ENCODE measurements at regions not wholly inside any gene's neighbourhood (a gene's known extent, or its start where the extent isn't known, plus 50 kb on each side); places are given as distances from the start of the nearest gene placed in this dataset.
"Not testable (repeated sequence)": the region's sequence is repeated elsewhere in the genome, so short reads cannot be mapped to it uniquely, and the experiment has no call there.

DNA sequence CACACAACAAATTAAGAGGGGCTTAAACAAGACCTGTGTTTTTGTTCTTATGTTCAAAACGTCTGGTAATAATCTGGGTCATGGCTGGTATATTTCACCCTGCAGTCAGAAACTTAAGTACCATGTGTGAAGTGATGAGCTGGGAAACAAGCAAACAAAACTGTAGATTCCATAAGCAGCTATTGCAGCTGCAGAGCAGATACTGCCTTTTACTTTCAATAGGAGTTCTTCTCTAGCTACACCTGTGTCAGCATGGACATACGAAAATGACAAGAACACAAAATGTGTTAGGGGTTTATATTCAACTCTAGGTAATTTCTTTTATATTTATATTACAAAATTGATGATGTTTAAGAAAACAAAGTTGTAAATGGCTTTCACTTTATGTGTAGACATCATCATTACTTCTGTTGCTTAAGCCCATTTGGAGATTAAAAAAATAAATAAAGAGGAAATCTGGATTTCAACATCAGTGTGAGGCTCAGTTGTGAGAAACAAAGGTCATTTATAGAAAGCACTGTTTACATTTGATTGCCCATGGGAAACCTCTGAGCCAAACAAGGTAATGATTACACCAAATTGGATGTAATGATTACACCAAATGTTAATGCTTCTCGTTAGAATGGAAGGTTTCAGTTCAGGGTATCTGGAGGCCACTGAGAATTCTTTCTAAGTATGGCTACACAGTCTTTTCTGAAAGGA lies 451.0 kb upstream of the SLC10A2 start:
- DNase-seq, result no peak

DNA sequence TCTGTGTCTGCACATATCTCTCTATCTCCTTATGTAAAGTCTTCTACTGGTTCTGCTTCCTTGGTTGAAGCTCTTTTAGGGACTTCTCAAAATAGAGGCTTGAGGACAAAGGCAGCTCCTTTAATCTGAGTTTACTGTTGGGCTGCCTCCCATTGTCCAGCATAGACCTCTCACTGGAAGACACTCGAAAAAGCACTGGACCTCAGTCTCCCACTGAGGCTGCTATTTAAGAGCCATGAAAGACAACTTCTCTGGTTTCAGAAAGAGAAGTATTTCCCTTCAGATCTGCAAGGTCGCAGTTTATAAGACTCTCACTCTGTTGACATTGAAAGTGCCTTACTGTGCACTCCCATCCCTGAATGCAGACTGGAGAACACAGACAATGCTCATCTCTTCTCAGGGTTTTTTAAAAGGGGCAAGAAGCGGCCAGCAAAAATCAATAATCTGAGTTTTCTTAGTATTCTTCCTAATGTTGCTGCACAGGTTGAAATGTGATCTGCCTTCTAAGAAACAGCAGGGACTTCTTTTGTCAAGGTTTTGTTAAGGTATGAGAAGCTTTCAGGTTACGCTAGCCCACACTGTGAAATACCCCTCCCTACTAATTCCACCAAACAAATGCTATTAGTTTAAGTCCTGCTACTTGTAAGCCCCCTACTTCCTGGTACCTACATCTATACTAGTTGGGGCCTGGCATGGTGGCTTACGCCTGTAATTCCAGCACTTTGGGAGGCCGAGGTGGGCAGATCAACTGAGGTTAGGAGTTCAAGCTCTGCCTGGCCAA lies 450.0 kb upstream of the SLC10A2 start:
- no peak for DNase-seq

- no peak for DNase-seq
Observed at GRCh38 chr13:103515410-103515809, 449.2 kb upstream of the SLC10A2 start.

GRCh38 chr13:103514619-103515018 lies 448.4 kb upstream of the SLC10A2 start:
- no peak for DNase-seq

DNA sequence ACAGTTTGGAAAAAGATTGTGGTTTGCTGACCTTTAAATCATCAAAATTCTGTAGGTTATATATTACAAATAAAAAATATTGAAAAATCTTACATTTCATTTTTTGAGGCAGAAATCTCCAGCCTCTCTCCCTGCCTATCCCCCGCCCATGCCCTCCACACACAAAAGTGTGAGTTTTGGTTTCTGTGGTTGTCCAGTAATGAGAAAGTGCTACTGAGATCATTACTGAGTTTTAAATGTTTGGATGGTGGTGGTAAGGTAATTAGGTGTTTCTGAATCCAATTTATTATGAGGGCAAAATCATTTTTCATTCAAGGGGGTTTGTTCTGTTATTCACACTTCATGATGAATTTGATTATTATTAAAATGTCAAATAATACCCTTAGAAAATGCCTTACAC lies 448.0 kb upstream of the SLC10A2 start:
- no peak for DNase-seq

- no peak for DNase-seq
Observed at GRCh38 chr13:103510007-103510535, 443.9 kb upstream of the SLC10A2 start.

DNA sequence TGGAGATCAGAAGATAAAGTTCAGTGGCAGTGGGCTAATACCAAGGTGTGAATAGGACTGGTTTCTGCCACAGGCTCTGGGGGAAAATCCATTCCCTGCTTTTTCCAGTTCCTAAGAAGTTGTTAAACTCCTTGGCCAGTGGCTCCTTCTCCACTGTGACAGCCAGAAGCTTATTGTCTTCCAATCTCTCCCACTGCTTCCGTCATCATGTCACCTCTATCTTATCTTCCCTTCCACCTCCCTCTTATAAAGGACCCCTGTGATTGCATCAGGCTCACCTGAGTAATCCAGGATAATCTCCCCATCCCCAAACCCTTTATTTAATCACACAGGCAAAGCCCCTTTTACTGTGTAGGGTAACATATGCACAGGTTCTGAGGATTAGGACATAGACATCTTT lies 431.2 kb upstream of the SLC10A2 start:
- DNase-seq, result no peak

DNA sequence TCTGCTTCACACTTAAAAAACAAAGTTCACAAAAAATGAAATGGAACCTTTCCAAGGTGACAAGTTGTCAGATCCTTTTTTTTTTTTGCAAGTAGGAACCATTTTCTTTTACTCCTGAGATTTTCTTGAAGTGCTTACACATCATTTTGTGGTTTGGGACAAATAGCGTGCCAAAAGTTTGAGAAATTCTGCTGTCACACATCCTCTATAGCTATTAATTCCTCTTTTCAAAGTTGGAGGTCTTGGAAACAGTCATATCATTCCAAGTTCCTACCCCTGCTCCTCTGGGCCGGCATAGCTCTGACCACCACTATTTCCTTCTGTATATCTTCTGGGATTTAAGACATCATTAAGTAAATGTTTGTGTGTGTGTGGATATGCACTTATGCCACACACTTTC lies 421.6 kb upstream of the SLC10A2 start:
- DNase-seq, result no peak

- DNase-seq, result no peak
Observed at GRCh38 chr13:103473081-103473480, 406.9 kb upstream of the SLC10A2 start.

- DNase-seq, result no peak
Observed at GRCh38 chr13:103471896-103472295, 405.7 kb upstream of the SLC10A2 start.

GRCh38 chr13:103469771-103470170 lies 403.6 kb upstream of the SLC10A2 start:
- DNase-seq, result no peak

DNA sequence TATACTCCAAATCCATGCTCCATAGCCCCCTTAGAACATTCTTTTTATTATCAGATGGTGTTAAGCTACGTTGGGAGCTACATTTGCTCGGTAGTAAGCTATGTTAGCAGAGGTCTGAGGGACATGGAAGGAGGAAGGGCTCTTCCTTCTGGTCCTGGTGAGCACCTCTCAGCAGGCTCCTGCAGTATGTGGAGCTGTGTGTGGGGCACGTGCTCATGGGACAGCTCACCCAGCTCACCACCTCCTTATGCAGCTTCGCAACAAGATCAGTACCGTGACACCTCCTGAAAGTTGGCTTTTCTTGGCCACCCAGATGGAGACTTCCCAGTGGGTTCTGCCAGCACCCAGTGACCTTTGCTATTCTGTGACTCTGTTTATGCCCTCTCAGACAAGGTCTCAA lies 400.5 kb upstream of the SLC10A2 start:
- no peak for DNase-seq

GRCh38 chr13:103460246-103460645 lies 394.0 kb upstream of the SLC10A2 start:
- DNase-seq, result not testable (repeated sequence)

GRCh38 chr13:103457050-103457449 lies 390.8 kb upstream of the SLC10A2 start:
- DNase-seq, result not testable (repeated sequence)

- DNase-seq, result no peak
Observed at GRCh38 chr13:103451656-103452055, 385.4 kb upstream of the SLC10A2 start.

DNA sequence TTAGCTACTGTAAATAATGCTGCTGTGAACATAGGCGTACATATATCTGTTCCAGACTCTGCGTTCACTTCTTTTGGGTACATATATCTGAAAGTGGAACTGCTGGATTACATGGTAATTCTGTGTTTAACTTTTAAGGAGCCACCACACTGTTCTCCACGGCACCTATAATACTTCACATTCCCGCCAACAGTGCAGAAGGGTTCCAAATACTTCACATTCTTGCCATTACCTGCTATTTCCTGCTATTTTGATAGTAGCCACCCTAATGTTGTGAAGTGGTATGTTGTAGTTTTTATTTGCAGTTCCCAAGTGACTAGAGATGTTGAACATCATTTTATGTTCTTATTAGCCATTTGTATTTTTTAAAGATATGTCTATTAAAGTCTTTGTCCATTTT lies 377.4 kb upstream of the SLC10A2 start:
- no peak for DNase-seq

- DNase-seq, result no peak
Observed at GRCh38 chr13:103437651-103438050, 371.4 kb upstream of the SLC10A2 start.

GRCh38 chr13:103436057-103436654 lies 369.9 kb upstream of the SLC10A2 start:
- DNase-seq, result no peak

DNA sequence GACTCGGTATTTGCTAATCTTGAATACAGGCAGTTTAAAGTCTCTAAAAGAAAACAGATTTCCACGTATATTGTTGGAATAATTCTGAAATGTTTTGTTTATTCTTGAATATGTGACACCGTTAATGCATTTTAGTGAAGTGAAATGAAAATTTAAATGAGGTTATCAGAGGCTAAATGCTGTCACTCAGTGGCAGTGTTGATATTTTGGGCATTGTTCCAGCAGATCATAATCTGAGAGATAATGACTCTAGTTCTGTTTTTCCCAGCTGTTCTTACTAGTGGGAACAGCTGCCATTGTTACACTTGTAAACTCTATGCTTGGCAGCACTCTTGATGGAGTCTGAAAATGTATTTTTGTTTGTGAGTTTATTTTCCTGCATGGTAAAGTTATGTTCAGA lies 365.6 kb upstream of the SLC10A2 start:
- DNase-seq, result peak in 1 of 2 experiments; percentile 5

- no peak for DNase-seq
Observed at GRCh38 chr13:103430368-103430767, 364.2 kb upstream of the SLC10A2 start.

DNA sequence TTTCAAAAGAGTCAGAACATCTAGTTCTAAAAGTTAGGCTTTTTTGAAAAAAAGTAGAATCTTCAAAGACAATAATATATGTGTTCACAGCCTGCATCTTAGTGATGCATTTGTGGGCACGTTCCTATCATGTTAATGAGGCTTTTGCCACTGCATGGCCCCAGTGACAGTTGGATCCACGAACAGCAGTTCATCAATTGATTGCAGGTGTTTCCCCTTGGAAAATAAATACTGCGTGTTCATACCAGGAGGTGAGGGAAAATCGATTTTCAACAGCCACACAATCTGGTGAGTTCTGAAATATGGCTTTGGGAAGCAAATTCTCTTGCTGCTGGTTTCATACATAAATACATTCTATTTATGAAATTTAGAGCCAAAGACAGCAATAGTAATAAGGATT lies 343.8 kb upstream of the SLC10A2 start:
- no peak for DNase-seq

GRCh38 chr13:103406967-103407366 lies 340.8 kb upstream of the SLC10A2 start:
- no peak for DNase-seq

GRCh38 chr13:103405297-103405696 lies 339.1 kb upstream of the SLC10A2 start:
- DNase-seq, result no peak

GRCh38 chr13:103403814-103404213 lies 337.6 kb upstream of the SLC10A2 start:
- no peak for DNase-seq
